HG03460 (cell line): ENCODE measurements at regions not wholly inside any gene's neighbourhood (a gene's known extent, or its start where the extent isn't known, plus 50 kb on each side); places are given as distances from the start of the nearest gene placed in this dataset.

Experiments used
- ATAC-seq: cut with Tn5 transposase; IDR thresholded peaks from one replicate; pipeline ENCODE4 v1.9.1; 2021; ENCODE audit not compliant: unreplicated experiment

DNA sequence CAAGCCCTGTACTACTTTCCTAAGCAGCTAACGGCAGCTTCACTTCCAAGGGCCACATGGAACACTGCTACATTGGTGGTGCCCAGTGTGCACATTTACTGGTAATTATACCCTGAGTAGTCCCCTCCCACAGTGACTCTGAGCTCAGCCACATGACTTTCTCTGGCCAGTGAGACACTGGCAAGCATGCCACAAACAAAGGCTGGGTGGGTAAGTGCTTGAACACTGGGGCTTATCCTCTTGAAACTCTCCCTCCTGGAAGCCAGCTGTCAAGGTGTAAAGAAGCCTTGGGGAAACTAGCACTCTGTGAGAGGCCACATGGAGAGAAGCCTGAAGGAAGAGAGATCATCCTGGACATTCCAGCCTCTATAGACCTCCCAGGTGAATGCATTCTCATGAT, 54.4 kb upstream of the DRD2 start:
- no peak for ATAC-seq

DNA sequence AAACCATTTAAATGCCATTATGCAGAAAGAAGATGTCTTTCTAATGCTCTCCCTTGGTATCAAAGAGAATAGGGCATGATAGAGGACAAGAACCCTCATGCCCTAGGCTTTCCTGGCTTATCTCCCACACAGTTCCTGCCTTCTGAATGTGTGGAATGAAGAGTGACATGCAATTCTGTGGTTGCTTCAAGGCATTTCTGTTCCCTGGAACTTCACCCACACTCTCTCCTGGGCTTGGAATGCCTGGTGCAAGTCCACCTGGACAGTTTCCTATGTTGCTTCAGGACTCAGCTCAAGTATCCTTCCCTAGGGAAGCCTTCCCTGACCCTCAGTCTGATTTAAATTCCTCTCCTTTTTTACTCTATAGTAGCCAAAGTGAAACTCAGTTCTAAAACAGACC, 53.8 kb upstream of the DRD2 start:
- ATAC-seq, result no peak

DNA sequence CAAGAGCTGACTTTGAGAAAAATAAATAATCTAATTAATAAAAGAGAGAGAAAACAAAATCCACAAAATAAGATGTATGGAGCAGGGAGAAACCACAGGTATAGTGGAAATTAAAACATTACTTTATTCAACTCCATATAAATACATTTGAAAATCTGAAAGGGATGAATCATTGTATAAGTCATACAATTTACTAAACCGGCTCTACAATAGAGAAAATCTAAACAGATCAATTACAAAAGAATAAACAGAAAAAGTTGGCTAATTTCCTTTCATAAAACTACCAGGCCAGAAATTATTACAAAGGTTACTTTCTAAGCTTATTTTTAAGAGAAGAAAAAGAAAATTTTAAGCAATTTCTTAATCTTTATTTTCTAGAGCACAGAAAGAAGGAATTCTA, 51.3 kb upstream of the DRD2 start:
- no peak for ATAC-seq
